Skeletal muscle satellite cell (primary cell): ENCODE measurements at regions not wholly inside any gene's neighbourhood (a gene's known extent, or its start where the extent isn't known, plus 50 kb on each side); places are given as distances from the start of the nearest gene placed in this dataset.
"Not testable (repeated sequence)": the region's sequence is repeated elsewhere in the genome, so short reads cannot be mapped to it uniquely, and the experiment has no call there.

Experiments
- H3K27me3 ChIP-seq: 2 replicates; pipeline ENCODE4 v1.7.0; 2013; ENCODE audit warnings: low read length; ENCODE audit not compliant: control insufficient read depth, insufficient read depth
- H3K36me3 ChIP-seq: 2 replicates; pipeline ENCODE4 v1.7.0; 2013; ENCODE audit warnings: mild to moderate bottlenecking, control low read depth, low read length; ENCODE audit not compliant: insufficient read depth
- H3K4me1 ChIP-seq: 2 replicates; pipeline ENCODE4 v1.7.0; 2013; ENCODE audit warnings: low read length; ENCODE audit not compliant: control insufficient read depth, insufficient read depth
- H3K4me2 ChIP-seq: 2 replicates; pipeline ENCODE4 v1.7.0; 2013; ENCODE audit warnings: mild to moderate bottlenecking, low read length
- H3K4me3 ChIP-seq: 2 replicates; pipeline ENCODE4 v1.7.0; 2013; ENCODE audit warnings: low read length
- H3K9ac ChIP-seq: 2 replicates; pipeline ENCODE4 v1.7.0; 2013; ENCODE audit warnings: mild to moderate bottlenecking, low read depth, low read length, moderate library complexity
- H3K9me3 ChIP-seq: replicated peaks from 2 replicates; pipeline ENCODE4 v1.7.0; 2013; ENCODE audit warnings: mild to moderate bottlenecking, control low read depth, low read length

DNA sequence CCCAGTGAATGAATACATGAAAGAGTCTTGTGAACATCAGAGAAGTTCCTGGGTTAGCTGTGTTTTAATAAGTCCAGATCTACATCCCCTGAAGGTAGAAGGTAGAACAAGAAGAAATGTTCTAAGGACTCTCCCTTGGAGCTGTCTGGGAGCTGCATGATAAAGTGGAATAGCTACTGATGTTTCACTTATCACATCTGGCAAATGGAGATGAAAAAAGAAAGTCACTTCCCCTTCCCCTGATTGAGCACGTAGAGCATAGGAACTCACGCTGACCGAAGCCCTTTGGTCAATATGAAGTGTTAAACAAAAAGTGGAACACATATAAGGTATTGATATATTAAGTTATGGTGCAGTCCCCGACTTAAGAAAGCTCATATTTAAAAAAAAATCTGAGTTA is 53.2 kb upstream of the PARP1 start:
- no peaks in the 10 kb centered on the region for H3K4me1 ChIP-seq
- no peak overlapping the region for H3K4me2 ChIP-seq
- H3K4me3 ChIP-seq: no peak overlapping the region
- no peaks in the 10 kb centered on the region for H3K36me3 ChIP-seq
- H3K27me3 ChIP-seq: peaks cover 10% of the 10 kb centered on the region
- no peak overlapping the region for H3K9ac ChIP-seq
- H3K9me3 ChIP-seq: no peaks in the 10 kb centered on the region

DNA sequence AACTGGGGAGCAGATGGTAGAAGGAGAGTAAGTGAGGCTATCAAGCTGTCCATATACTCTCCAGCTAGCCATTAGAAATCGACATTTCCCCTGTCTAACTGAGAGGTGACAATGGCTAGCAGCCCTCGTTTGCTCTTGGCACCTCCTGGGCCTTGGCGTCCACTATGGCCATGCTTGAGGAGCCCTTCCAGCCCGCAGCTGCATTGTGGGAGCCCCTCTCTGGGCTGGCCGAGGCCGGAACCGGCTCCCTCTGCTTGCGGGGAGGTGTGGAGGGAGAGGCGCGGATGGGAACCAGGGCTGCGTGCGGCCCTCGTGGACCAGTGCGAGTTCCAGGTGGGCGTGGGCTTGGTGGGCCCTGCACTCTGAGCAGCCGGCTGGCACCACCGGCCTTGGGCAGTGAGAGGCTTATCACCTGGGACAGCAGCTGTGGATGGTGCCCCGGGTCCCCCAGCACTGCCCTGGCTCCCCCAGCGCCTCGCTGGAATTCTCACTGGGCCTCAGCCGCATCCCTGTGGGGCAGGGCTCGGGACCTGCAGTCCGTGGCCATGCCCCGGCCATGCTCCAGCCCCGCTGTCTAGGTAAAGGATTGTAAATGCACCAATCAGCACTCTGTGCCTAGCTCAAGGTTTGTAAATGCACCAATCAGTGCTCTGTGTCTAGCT is 56.2 kb upstream of the PARP1 start:
- H3K27me3 ChIP-seq: peaks cover 3% of the 10 kb centered on the region
- no peak overlapping the region for H3K9ac ChIP-seq
- H3K4me3 ChIP-seq: no peak overlapping the region
- no peaks in the 10 kb centered on the region for H3K36me3 ChIP-seq
- no peaks in the 10 kb centered on the region for H3K9me3 ChIP-seq
- no peak overlapping the region for H3K4me2 ChIP-seq
- no peaks in the 10 kb centered on the region for H3K4me1 ChIP-seq

- H3K9ac ChIP-seq, H3K36me3 ChIP-seq, H3K27me3 ChIP-seq, H3K9me3 ChIP-seq, H3K4me2 ChIP-seq, H3K4me1 ChIP-seq, H3K4me3 ChIP-seq: not testable (repeated sequence)
These were observed 56.7 kb upstream of the PARP1 start for GRCh38 chr1:226464587-226464971.

GRCh38 chr1:226466296-226466695 is 58.4 kb upstream of the PARP1 start:
- H3K9me3 ChIP-seq: no peaks in the 10 kb centered on the region
- H3K4me3 ChIP-seq: no peak overlapping the region
- no peaks in the 10 kb centered on the region for H3K4me1 ChIP-seq
- H3K27me3 ChIP-seq: peaks cover 6% of the 10 kb centered on the region
- H3K4me2 ChIP-seq: no peak overlapping the region
- H3K36me3 ChIP-seq: no peaks in the 10 kb centered on the region
- no peak overlapping the region for H3K9ac ChIP-seq

GRCh38 chr1:226467443-226467842 is 59.5 kb upstream of the PARP1 start:
- Histone ChIP-seq H3K36me3 (no peaks in the 10 kb centered on the region), H3K4me3 (no peak overlapping the region), H3K9ac (no peak overlapping the region), H3K9me3 (no peaks in the 10 kb centered on the region), H3K4me1 (no peaks in the 10 kb centered on the region), H3K27me3 (peaks cover 9% of the 10 kb centered on the region), H3K4me2 (no peak overlapping the region)

- Histone ChIP-seq H3K9me3 (no peaks in the 10 kb centered on the region), H3K4me3 (no peak overlapping the region), H3K9ac (no peak overlapping the region), H3K36me3 (no peaks in the 10 kb centered on the region), H3K4me2 (no peak overlapping the region), H3K27me3 (peaks cover 33% of the 10 kb centered on the region), H3K4me1 (no peaks in the 10 kb centered on the region)
These were observed 63.3 kb upstream of the PARP1 start for GRCh38 chr1:226470921-226471866.

DNA sequence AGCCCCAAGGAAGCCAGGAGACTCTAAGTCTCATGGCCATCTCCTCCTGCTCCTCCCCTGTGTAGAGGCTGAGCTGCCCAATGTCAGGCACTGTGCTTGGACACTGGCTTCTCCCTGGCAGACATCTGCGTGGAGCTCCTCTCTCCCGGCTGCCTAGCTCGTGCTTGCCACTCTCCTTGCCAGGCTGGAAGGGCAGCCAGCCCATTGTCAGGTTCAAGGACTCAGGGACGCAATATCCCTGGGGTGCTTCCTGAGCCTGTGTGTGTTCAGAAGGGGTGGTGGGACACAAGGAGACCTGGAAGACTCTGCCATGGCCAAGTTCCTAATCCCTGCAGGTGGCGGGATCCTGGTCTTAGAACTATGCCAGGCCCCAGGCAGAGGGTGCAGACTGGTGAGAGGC is 65.4 kb upstream of the PARP1 start:
- Histone ChIP-seq H3K4me2 (no peak overlapping the region), H3K36me3 (no peaks in the 10 kb centered on the region), H3K9me3 (no peaks in the 10 kb centered on the region), H3K4me3 (no peak overlapping the region), H3K27me3 (peaks cover 40% of the 10 kb centered on the region), H3K9ac (no peak overlapping the region), H3K4me1 (no peaks in the 10 kb centered on the region)

DNA sequence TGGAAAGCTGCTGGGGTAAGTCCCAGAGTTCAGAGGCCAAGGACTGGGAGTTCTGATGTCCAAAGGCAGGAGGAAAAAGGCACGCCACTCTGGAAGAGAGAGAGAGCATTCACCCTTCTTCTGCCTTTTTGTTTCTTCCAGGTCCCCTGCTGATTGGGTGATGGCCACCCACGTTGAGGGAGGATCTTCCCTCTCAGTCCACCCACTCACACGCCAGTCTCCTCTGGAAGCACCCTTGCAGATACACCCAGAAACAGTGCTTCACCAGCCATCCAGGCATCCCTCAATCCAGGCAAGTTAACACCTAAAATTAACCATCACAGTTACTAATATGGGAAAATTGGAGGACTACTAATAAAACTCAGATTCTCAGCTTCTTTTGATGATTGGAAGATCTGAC is 66.1 kb upstream of the PARP1 start:
- Histone ChIP-seq H3K4me1 (no peaks in the 10 kb centered on the region), H3K4me3 (no peak overlapping the region), H3K9me3 (no peaks in the 10 kb centered on the region), H3K4me2 (no peak overlapping the region), H3K9ac (no peak overlapping the region), H3K27me3 (peaks cover 37% of the 10 kb centered on the region), H3K36me3 (no peaks in the 10 kb centered on the region)

- Histone ChIP-seq H3K4me3 (no peak overlapping the region), H3K9me3 (no peaks in the 10 kb centered on the region), H3K4me1 (no peaks in the 10 kb centered on the region), H3K4me2 (no peak overlapping the region), H3K36me3 (no peaks in the 10 kb centered on the region), H3K27me3 (peaks cover 39% of the 10 kb centered on the region), H3K9ac (no peak overlapping the region)
These were observed 66.7 kb upstream of the PARP1 start for GRCh38 chr1:226474443-226475141.

GRCh38 chr1:226475142-226475511 is 67.2 kb upstream of the PARP1 start:
- Histone ChIP-seq H3K36me3 (no peaks in the 10 kb centered on the region), H3K9me3 (no peaks in the 10 kb centered on the region), H3K4me2 (no peak overlapping the region), H3K27me3 (peaks cover 44% of the 10 kb centered on the region), H3K9ac (no peak overlapping the region), H3K4me1 (no peaks in the 10 kb centered on the region), H3K4me3 (no peak overlapping the region)

DNA sequence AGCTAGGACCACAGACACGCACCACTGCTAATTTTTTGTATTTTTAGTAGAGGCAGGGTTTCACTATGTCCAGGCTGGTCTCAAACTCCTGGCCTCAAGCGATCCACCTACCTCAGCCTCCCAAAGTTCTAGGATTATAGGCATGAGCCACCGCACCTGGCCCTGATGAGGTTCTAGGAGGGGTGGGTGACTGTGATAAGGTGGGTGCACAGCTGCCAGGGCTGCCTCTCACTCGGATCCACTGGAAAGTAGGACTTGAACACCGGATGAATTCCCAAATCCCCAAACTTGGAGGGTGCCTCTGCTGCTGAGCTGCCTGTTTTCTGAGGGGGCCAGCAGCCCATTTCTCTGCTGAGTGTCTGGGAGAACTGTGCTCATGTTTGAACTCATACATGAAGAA is 68.2 kb upstream of the PARP1 start:
- no peaks in the 10 kb centered on the region for H3K9me3 ChIP-seq
- H3K4me3 ChIP-seq: no peak overlapping the region
- no peaks in the 10 kb centered on the region for H3K36me3 ChIP-seq
- peaks cover 53% of the 10 kb centered on the region for H3K27me3 ChIP-seq
- no peaks in the 10 kb centered on the region for H3K4me1 ChIP-seq
- no peak overlapping the region for H3K4me2 ChIP-seq
- no peak overlapping the region for H3K9ac ChIP-seq
